Osteocyte (in vitro differentiated cells): ENCODE measurements at regions not wholly inside any gene's neighbourhood (a gene's known extent, or its start where the extent isn't known, plus 50 kb on each side); places are given as distances from the start of the nearest gene placed in this dataset.
"Not testable (repeated sequence)": the region's sequence is repeated elsewhere in the genome, so short reads cannot be mapped to it uniquely, and the experiment has no call there.

ENCODE experiments used
- DNase-seq: peaks from one replicate; pipeline ENCODE4 v3.0.0; 2021; ENCODE audit warnings: mixed read lengths; ENCODE audit not compliant: unreplicated experiment; ENCODE audit errors: extremely low spot score
- H3K27ac Mint-ChIP-seq: one replicate; pipeline ENCODE4 v1.8.0; 2021; ENCODE audit warnings: mild to moderate bottlenecking, mixed read lengths; ENCODE audit not compliant: unreplicated experiment
- H3K27me3 Mint-ChIP-seq: one replicate; pipeline ENCODE4 v1.8.0; 2021; ENCODE audit warnings: mixed read lengths; ENCODE audit not compliant: unreplicated experiment
- H3K36me3 Mint-ChIP-seq: one replicate; pipeline ENCODE4 v1.8.0; 2021; ENCODE audit warnings: mixed read lengths; ENCODE audit not compliant: unreplicated experiment
- H3K4me1 Mint-ChIP-seq: one replicate; pipeline ENCODE4 v1.8.0; 2021; ENCODE audit warnings: mixed read lengths; ENCODE audit not compliant: unreplicated experiment
- H3K4me3 Mint-ChIP-seq: one replicate; pipeline ENCODE4 v1.8.0; 2021; ENCODE audit warnings: mild to moderate bottlenecking, moderate library complexity, mixed read lengths; ENCODE audit not compliant: unreplicated experiment
- H3K9me3 Mint-ChIP-seq: one replicate; pipeline ENCODE4 v1.8.0; 2021; ENCODE audit warnings: mixed read lengths; ENCODE audit not compliant: unreplicated experiment
- TF ChIP-seq, protein P1 (sequence below): fragments of 200-600 bp; sonication (generic); IDR thresholded peaks from 2 replicates; pipeline ENCODE4 v1.5.0; 2021; ENCODE audit warnings: antibody characterized with exemption, mild to moderate bottlenecking, moderate library complexity

DNA sequence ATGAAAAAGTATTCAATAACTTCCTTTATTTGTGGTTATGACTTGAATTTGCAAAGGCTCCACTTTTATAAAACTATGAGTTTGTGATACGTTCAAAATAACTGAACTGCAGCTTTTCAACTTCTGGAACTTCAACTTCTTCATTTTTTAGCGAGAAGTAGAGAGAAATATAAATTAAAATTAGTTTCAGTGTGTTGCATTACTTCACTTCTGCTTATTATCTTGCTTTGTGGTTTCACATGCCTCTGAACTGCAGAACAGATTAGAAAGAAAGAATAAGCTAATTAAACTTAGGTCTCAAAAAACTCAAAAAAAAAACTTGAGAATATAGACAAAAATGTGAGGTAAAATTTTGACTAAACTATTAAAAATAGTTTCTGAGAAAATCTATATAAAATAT, 1073.4 kb downstream of the PCDH17 start:
- Mint-ChIP-seq H3K27me3 (no peaks in the 10 kb centered on the region), H3K36me3 (no peaks in the 10 kb centered on the region), H3K27ac (no peak overlapping the region), H3K4me1 (no peaks in the 10 kb centered on the region), H3K4me3 (no peak overlapping the region), H3K9me3 (no peaks in the 10 kb centered on the region)
- TF ChIP-seq, protein P1, sequence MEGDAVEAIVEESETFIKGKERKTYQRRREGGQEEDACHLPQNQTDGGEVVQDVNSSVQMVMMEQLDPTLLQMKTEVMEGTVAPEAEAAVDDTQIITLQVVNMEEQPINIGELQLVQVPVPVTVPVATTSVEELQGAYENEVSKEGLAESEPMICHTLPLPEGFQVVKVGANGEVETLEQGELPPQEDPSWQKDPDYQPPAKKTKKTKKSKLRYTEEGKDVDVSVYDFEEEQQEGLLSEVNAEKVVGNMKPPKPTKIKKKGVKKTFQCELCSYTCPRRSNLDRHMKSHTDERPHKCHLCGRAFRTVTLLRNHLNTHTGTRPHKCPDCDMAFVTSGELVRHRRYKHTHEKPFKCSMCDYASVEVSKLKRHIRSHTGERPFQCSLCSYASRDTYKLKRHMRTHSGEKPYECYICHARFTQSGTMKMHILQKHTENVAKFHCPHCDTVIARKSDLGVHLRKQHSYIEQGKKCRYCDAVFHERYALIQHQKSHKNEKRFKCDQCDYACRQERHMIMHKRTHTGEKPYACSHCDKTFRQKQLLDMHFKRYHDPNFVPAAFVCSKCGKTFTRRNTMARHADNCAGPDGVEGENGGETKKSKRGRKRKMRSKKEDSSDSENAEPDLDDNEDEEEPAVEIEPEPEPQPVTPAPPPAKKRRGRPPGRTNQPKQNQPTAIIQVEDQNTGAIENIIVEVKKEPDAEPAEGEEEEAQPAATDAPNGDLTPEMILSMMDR = no peak
- DNase-seq = no peak

DNA sequence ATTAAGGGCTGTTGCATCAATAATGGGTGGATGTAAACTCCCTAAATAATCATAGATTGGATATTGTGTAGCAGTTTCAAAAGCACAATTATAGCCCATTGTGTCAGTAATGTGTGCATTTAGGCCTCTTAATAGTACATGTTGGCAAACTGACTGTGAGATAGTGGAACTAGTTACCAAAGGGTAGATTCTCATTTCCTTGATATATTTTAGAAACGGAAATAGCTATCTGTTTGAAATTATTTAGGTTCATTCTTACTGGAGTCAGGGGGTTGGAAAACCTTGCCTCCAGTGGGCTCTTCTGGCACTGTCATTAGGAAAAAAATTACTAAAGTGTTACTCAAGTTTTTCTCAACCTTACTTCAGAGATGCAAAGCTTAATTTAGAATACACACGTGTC, 1074.9 kb downstream of the PCDH17 start:
- H3K9me3 Mint-ChIP-seq = peaks cover 5% of the 10 kb centered on the region
- DNase-seq = no peak
- H3K4me3 Mint-ChIP-seq = no peak overlapping the region
- no peaks in the 10 kb centered on the region for H3K27me3 Mint-ChIP-seq
- TF ChIP-seq, protein P1 = no peak
- H3K4me1 Mint-ChIP-seq = no peaks in the 10 kb centered on the region
- no peak overlapping the region for H3K27ac Mint-ChIP-seq
- no peaks in the 10 kb centered on the region for H3K36me3 Mint-ChIP-seq

DNA sequence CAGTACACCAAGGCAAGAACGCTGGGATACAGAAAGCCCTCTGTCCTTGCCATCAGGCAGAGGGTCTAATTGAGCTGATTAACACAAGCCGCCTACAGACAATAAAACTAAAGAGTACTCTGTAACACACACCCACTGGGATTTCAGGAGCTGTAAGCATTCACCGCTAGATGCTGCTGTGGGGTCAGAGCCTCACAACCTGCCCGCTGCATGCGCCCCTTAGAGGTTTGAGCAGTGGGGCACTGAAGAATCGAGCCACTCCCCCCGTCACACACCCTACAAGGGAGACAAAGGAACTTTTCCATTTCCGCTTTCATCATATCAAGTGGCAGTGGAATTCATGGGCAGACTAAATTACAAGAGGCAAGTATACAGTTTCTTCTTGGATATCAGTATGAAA, 1080.6 kb downstream of the PCDH17 start:
- no peaks in the 10 kb centered on the region for H3K27me3 Mint-ChIP-seq
- DNase-seq = no peak
- TF ChIP-seq, protein P1 = no peak
- peaks cover 7% of the 10 kb centered on the region for H3K9me3 Mint-ChIP-seq
- no peak overlapping the region for H3K4me3 Mint-ChIP-seq
- no peaks in the 10 kb centered on the region for H3K36me3 Mint-ChIP-seq
- H3K27ac Mint-ChIP-seq = no peak overlapping the region
- H3K4me1 Mint-ChIP-seq = no peaks in the 10 kb centered on the region

DNA sequence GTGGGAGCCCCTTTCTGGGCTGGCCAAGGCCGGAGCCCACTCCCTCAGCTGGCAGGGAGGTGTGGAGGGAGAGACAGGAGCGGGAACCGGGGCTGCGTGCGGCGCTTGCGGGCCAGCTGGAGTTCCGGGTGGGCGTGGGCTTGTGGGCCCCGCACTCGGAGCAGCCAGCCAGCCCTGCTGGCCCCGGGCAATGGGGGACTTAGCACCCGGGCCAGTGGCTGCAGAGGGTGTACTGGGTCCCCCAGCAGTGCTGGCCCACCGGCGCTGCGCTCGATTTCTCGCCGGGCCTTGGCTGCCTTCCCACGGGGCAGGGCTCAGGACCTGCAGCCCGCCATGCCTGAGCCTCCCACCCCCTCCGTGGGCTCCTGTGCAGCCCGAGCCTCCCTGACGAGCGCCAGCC, 1082.5 kb downstream of the PCDH17 start:
- not testable (repeated sequence) for H3K9me3 Mint-ChIP-seq, H3K4me1 Mint-ChIP-seq, H3K4me3 Mint-ChIP-seq, DNase-seq, H3K27ac Mint-ChIP-seq, H3K27me3 Mint-ChIP-seq, H3K36me3 Mint-ChIP-seq

DNA sequence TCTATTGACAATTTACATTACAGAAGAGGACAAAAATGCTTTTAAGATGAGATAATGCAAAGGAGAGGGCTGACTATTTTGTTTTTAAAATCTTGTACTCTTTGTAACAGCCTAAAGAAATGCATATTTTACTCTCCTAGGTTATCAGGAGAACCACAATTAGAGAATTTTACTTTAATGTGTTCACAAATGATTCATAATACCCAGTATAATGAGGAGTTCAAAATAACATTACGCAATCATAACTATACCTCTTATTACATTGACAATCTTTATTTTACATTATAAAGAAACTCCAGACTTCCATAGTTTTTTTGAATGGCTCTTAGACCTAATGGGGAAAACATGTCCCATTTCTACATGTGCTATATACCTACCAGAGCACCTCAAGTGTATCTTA, 1089.7 kb downstream of the PCDH17 start:
- Mint-ChIP-seq H3K27ac (no peak overlapping the region), H3K4me1 (no peaks in the 10 kb centered on the region), H3K36me3 (no peaks in the 10 kb centered on the region), H3K4me3 (no peak overlapping the region), H3K27me3 (peaks cover 3% of the 10 kb centered on the region), H3K9me3 (no peaks in the 10 kb centered on the region)
- TF ChIP-seq, protein P1 = no peak
- no peak for DNase-seq

DNA sequence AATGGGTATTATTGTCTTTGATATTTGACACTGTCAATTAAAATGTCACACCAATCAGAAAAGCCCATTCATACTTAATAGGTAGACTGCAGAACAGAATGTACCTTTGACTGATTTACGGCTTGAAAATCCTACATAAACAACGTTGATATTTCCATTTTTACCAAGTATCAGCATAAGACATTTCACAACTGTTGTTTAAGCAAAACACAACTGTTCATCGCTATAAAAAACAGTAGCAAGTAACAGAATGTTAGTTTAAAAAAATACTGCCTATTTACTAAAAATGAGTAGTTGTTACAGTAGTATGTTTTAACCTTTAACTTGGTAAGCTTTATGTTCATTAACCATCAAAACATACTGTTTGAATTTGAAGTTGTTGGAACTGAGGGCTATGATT, 1096.6 kb downstream of the PCDH17 start:
- TF ChIP-seq, protein P1 = no peak
- no peak for DNase-seq
- Mint-ChIP-seq H3K4me3 (no peak overlapping the region), H3K4me1 (no peaks in the 10 kb centered on the region), H3K27me3 (peaks cover 11% of the 10 kb centered on the region), H3K27ac (no peak overlapping the region), H3K36me3 (no peaks in the 10 kb centered on the region), H3K9me3 (peaks cover 4% of the 10 kb centered on the region)
